ENCODE measurements at regions not wholly inside any gene's neighbourhood (a gene's known extent, or its start where the extent isn't known, plus 50 kb on each side); places are given as distances from the start of the nearest gene placed in this dataset.
"Not testable (repeated sequence)": the region's sequence is repeated elsewhere in the genome, so short reads cannot be mapped to it uniquely, and the experiment has no call there.

DNA sequence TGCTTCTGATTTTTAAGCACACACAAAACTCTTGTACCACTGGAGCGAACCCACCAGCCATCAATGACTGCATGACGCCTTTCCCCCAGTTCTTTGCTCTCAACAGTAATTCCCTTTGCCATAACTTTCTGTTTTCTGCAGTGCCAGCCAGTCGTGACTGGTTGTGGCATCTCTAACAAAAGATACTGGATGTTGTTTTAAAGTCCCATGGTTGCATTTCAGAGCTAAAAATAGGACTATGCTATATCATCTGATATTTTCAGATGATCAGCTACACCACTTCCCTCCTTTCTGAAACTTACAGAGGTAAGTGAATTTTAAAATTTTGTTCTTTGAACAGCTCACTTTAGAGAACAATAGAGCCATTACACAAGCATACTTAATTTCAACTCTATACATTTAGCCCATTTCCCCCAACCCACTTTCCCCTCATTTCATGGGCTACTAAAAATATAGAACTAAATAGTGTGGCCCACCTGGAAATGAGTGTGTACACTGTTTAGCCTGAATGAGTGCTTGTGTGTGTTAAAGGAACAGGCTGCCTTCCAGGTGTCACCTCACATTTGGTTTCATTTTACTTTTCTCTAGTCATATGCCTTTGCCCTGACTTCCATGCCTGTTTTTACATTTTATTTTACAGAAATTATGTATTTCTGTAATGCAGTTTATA, 136.9 kb upstream of the ZC3H12C start:
- no peak overlapping the region for H3K4me3 Mint-ChIP-seq
- peak; percentile 69 for ATAC-seq
- peak overlapping the region; percentile 58 for H3K27ac Mint-ChIP-seq

DNA sequence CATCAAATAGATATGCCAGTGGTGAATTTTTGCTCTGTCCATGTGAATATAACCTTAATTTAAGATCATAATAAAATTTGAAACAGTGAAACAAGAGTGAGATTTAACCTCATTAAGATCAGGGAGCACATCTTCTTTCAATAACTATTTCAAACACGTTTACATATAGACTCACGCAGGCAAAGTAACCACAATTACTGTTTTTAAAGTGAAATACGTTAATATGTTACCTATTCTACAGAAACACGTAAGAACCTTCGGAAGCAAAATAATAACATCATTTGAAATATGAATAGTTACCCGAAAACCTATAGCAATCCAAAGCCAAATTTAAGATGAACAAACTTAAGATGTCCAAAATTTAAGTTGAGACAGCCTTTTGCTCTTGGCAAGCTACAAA, 136.2 kb upstream of the ZC3H12C start:
- Mint-ChIP-seq H3K36me3 (no peaks in the 10 kb centered on the region), H3K9me3 (no peaks in the 10 kb centered on the region), H3K27me3 (peaks cover 26% of the 10 kb centered on the region), H3K27ac (no peak overlapping the region), H3K4me3 (no peak overlapping the region), H3K4me1 (peaks cover 22% of the 10 kb centered on the region)
- no peak for ATAC-seq

More for the DNA sequence above, 136.9 kb upstream of the ZC3H12C start:
- peaks cover 22% of the 10 kb centered on the region for H3K4me1 Mint-ChIP-seq
- H3K9me3 Mint-ChIP-seq, result no peaks in the 10 kb centered on the region
- H3K36me3 Mint-ChIP-seq, result no peaks in the 10 kb centered on the region
- H3K27me3 Mint-ChIP-seq, result peaks cover 27% of the 10 kb centered on the region

DNA sequence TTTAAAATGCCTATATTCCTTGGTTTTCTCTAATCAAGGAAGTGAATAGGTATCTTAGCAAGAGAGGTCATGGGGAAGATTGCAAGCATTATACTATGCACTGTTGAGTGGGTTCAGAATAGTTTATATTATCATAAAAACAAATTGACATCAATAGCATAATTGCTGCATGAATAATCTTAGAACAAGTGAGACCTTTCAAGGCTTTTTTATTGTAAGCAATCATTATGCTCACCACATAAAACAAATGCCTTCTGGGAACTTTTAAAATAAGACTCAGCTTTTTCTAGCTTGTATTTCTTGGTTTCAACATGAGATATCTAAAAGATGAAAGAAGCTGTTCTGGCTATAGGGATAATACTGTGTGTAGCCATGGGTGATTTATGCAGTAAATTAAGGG, 135.6 kb upstream of the ZC3H12C start:
- peaks cover 20% of the 10 kb centered on the region for H3K27me3 Mint-ChIP-seq
- ATAC-seq, result no peak
- H3K36me3 Mint-ChIP-seq, result no peaks in the 10 kb centered on the region
- H3K4me3 Mint-ChIP-seq, result no peak overlapping the region
- H3K4me1 Mint-ChIP-seq, result peaks cover 17% of the 10 kb centered on the region
- no peak overlapping the region for H3K27ac Mint-ChIP-seq
- H3K9me3 Mint-ChIP-seq, result no peaks in the 10 kb centered on the region

DNA sequence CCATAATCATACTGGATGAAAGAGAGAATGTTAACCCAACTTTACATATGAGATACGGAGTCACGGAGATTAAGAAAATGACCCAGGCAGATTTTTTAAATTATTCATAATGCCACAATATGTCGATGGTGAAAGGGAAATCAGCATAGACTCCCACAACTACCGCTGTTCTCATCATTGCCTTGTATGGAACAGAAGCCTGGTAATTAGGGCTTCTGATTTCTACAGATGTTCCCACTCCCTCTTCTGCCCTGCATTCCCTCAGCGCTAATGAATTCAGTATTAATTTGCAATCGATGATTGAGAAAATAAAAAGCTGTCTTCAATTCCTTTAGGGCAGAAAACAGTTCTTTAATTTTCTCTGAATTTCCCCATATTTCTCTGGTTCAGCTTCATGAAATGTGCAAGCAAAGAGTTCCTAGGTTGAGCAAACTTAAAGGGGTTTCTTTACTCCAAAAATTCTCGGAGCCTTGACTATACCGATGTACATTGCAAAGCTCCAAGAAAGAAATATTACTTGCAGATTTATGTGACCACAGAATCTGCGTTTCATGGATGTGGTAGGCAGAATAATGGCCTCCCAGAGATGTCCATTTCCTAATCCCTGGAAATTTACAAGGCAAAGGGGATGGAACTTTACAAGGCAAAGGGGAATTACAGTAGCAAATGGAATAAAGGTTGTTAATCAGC, 134.9 kb upstream of the ZC3H12C start:
- Mint-ChIP-seq H3K27ac (no peak overlapping the region), H3K4me3 (no peak overlapping the region)

DNA sequence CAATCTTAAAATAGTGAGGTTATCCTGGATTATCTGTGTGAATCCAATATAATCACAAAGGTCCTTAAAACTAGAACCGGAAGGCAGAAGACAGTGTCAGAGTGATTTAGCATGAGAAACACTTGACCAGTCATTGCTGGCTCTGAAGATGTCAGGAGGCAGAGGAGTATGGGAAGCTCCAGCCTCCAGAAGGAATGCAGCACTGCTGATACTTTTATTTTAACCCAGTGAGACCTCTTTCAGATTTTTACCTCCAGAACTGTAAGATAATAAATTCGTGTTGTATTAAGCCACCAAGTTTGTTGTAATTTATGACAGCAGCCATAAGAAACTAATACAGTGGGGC, 134.4 kb upstream of the ZC3H12C start:
- H3K27ac Mint-ChIP-seq, result no peak overlapping the region
- H3K36me3 Mint-ChIP-seq, result no peaks in the 10 kb centered on the region
- H3K9me3 Mint-ChIP-seq, result no peaks in the 10 kb centered on the region
- ATAC-seq, result no peak
- H3K4me1 Mint-ChIP-seq, result peaks cover 14% of the 10 kb centered on the region
- no peak overlapping the region for H3K4me3 Mint-ChIP-seq
- H3K27me3 Mint-ChIP-seq, result peaks cover 13% of the 10 kb centered on the region

More for the DNA sequence above, 134.9 kb upstream of the ZC3H12C start:
- Mint-ChIP-seq H3K27me3 (peaks cover 17% of the 10 kb centered on the region), H3K9me3 (no peaks in the 10 kb centered on the region), H3K36me3 (no peaks in the 10 kb centered on the region), H3K4me1 (peaks cover 14% of the 10 kb centered on the region)
- no peak for ATAC-seq

DNA sequence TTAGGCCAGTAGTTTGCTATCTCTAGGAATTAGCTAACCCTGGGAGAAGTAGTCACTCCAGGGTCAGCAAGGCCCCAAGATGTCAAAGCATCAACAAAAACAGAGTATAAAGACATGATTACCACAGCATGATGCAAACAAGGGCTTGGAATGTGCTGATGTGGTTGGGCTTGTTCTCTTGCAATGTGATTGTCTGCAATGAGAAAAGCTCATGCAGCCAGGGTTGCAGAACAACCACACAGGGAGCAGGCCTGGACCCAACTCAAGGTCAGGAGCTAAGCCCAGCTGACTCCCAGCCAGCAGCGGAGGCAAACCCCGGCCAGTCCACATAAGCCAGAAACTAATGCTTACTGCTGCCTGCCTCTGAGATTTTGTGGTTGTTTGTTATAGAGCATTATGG, 132.4 kb upstream of the ZC3H12C start:
- H3K27ac Mint-ChIP-seq, result no peak overlapping the region
- peaks cover 4% of the 10 kb centered on the region for H3K36me3 Mint-ChIP-seq
- H3K27me3 Mint-ChIP-seq, result no peaks in the 10 kb centered on the region
- H3K9me3 Mint-ChIP-seq, result no peaks in the 10 kb centered on the region
- H3K4me1 Mint-ChIP-seq, result peaks cover 17% of the 10 kb centered on the region
- ATAC-seq, result no peak
- no peak overlapping the region for H3K4me3 Mint-ChIP-seq

DNA sequence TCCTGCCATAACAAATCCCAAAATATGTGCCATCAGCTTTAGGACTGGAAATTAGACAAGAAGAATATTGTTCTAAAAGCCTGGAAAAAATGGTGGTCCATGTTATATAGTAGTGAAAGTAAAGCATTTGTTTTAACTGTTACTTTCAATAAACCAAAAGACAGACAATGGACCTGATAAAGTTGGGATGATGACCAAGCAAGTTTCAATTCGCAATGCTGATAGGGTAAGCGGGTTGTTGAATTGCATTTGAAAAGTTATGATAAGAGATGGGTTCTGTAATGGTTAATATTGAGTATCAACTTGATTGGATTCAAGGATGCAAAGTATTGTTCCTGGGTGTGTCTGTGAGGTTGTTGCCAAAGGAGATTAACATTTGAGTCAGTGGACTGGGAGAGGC, 131.9 kb upstream of the ZC3H12C start:
- no peak overlapping the region for H3K27ac Mint-ChIP-seq
- H3K4me1 Mint-ChIP-seq, result peaks cover 17% of the 10 kb centered on the region
- ATAC-seq, result no peak
- no peaks in the 10 kb centered on the region for H3K27me3 Mint-ChIP-seq
- H3K4me3 Mint-ChIP-seq, result no peak overlapping the region
- no peaks in the 10 kb centered on the region for H3K9me3 Mint-ChIP-seq
- peaks cover 4% of the 10 kb centered on the region for H3K36me3 Mint-ChIP-seq

DNA sequence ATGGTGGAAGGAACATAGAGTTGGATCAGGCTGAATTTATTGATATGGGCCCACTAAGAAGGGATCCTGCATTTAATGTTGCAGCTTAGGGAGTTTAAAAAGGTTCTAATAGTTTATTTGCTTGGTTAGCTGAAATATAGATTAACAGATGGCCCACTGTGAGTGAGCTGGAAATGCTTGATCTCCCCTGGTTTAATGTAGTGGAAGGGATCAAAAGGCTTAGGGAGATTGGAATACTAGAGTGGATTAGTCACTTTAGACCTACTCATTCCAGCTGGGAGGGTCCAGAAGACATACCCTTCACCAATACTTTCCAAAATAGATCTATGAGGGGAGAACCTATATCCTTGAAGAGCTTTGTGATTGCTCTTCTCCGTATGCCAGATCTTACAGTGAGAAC, 130.1 kb upstream of the ZC3H12C start:
- no peaks in the 10 kb centered on the region for H3K9me3 Mint-ChIP-seq
- no peak for ATAC-seq
- no peak overlapping the region for H3K4me3 Mint-ChIP-seq

DNA sequence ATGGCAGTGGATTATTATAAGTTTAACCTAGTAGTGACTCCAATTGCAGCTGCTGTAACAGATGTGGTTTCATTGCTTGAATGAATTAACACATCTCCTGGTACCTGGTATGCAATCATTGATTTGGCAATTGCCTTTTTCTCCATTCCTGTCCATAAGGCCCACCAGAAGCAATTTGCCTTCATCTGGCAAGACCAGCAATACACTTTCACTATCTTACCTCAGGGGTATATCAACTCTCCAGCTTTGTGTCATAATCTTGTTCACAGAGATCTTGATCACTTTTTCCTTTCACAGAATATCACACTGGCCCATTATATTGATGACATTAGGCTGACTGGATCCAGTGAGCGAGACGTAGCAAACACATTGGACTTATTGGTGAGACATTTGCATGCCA, 128.7 kb upstream of the ZC3H12C start:
- Mint-ChIP-seq H3K27ac (no peak overlapping the region), H3K4me3 (no peak overlapping the region)

More for the DNA sequence above, 130.1 kb upstream of the ZC3H12C start:
- Mint-ChIP-seq H3K36me3 (peaks cover 4% of the 10 kb centered on the region), H3K27ac (no peak overlapping the region), H3K27me3 (no peaks in the 10 kb centered on the region), H3K4me1 (peaks cover 24% of the 10 kb centered on the region)

DNA sequence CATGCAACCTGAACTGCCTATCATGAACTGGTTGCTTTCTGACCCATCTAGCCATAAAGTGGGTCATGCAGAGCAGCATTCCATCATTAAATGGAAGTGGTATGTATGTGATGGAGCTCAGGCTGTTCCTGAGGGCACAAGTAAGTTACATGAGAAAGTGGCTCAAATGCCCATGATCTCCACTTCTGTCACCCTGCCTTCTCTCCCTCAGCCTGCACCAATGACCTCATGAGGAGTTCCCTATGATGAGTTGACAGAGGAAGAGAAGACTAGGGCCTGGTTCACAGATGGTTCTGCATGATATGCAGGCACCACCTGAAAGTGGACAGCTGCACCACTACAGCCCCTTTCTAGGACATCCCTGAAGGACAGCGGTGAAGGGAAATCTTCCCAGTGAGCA, 127.7 kb upstream of the ZC3H12C start:
- ATAC-seq, H3K27ac Mint-ChIP-seq, H3K9me3 Mint-ChIP-seq, H3K27me3 Mint-ChIP-seq, H3K4me3 Mint-ChIP-seq: not testable (repeated sequence)
- Mint-ChIP-seq H3K4me1 (peaks cover 40% of the 10 kb centered on the region), H3K36me3 (peaks cover 11% of the 10 kb centered on the region)

More for the DNA sequence above, 128.7 kb upstream of the ZC3H12C start:
- Mint-ChIP-seq H3K4me1 (peaks cover 33% of the 10 kb centered on the region), H3K27me3 (no peaks in the 10 kb centered on the region), H3K36me3 (peaks cover 11% of the 10 kb centered on the region), H3K9me3 (peaks cover 5% of the 10 kb centered on the region)
- ATAC-seq, result no peak

DNA sequence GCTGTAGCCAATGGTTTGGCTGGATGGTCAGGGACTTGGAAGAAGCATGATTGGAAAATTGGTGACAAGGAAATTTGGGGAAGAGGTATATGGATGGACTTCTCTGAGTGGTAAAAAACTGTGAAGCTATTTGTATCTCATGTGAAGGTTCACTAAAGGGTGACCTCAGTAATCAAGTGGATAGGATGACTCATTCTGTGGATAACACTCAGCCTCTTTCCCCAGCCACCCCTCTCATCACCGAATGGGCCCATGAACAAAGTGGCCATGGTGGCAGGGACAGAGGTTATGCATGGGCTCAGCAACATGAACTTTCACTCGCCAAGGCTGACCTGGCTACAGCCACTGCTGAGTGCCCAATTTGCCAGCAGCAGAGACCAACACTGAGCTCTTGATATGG, 127.3 kb upstream of the ZC3H12C start:
- not testable (repeated sequence) for ATAC-seq, H3K27me3 Mint-ChIP-seq, H3K4me3 Mint-ChIP-seq, H3K9me3 Mint-ChIP-seq, H3K27ac Mint-ChIP-seq
- H3K36me3 Mint-ChIP-seq, result peaks cover 11% of the 10 kb centered on the region
- H3K4me1 Mint-ChIP-seq, result peaks cover 45% of the 10 kb centered on the region

DNA sequence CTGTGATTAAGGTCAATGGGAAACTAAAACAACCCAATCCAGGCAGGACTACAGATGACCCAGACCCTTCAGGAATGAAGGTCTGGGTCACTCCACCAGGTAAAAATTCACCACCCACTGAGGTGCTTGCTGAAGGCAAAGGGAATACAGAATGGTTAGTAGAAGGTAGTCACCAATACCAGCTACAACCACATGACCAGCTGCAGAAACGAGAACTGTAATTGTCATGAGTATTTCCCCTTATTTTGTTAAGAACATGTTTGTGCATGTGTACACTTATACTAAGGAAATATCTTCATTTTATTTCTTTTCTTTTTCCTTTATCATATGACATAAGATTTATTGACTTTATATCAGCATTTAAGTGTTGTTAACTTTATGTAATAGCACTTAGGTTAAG, 126.1 kb upstream of the ZC3H12C start:
- H3K27me3 Mint-ChIP-seq, H3K4me3 Mint-ChIP-seq: not testable (repeated sequence)

DNA sequence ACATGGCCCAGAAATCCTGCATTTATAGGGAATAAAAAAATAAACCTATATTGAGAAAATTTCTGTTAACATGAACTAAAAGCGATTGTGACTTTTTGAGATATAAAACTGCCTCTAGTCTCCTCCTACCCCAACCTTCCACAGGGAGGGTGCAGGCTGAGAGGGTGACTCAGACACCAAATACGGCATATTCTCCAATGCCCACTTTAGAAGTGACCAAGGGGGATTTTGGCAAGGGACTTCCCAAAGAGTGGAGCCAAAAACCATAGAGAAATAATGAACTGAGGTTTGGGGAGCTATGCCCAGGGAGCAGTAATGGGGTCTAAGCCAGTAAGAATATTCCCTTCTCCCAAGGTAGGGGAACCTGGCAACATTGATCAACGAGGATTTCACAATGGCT, 124.9 kb upstream of the ZC3H12C start:
- Mint-ChIP-seq H3K27ac (peak overlapping the region; percentile 80), H3K4me1 (peaks cover 68% of the 10 kb centered on the region), H3K27me3 (no peaks in the 10 kb centered on the region), H3K9me3 (peaks cover 5% of the 10 kb centered on the region), H3K36me3 (peaks cover 11% of the 10 kb centered on the region), H3K4me3 (no peak overlapping the region)
- ATAC-seq, result no peak

More for the DNA sequence above, 126.1 kb upstream of the ZC3H12C start:
- Mint-ChIP-seq H3K27ac (peak overlapping the region; percentile 80), H3K36me3 (peaks cover 11% of the 10 kb centered on the region), H3K4me1 (peaks cover 56% of the 10 kb centered on the region)
- H3K9me3 Mint-ChIP-seq, ATAC-seq: not testable (repeated sequence)

DNA sequence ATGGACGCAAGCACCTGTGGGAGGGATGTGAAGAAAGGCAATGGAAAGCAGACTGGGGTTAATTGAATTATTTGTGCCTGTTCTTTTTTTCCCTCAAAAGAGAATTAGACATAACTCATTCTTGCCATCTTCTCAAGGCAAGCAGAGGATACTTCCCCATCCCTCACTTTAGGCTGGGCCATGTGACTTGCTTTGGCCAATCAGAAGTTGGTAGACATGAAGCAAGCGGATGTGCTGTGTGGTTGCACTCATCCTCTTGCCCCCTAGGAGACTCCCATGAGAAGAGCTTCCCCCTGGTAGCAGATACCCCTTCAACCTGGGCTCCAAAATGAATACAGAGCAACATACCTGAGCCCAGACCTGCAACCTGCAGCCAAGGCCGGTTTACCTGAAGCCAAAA, 124.4 kb upstream of the ZC3H12C start:
- Mint-ChIP-seq H3K27me3 (no peaks in the 10 kb centered on the region), H3K27ac (peak overlapping the region; percentile 80), H3K4me3 (no peak overlapping the region), H3K4me1 (peaks cover 72% of the 10 kb centered on the region), H3K36me3 (peaks cover 11% of the 10 kb centered on the region), H3K9me3 (peaks cover 5% of the 10 kb centered on the region)
- no peak for ATAC-seq

DNA sequence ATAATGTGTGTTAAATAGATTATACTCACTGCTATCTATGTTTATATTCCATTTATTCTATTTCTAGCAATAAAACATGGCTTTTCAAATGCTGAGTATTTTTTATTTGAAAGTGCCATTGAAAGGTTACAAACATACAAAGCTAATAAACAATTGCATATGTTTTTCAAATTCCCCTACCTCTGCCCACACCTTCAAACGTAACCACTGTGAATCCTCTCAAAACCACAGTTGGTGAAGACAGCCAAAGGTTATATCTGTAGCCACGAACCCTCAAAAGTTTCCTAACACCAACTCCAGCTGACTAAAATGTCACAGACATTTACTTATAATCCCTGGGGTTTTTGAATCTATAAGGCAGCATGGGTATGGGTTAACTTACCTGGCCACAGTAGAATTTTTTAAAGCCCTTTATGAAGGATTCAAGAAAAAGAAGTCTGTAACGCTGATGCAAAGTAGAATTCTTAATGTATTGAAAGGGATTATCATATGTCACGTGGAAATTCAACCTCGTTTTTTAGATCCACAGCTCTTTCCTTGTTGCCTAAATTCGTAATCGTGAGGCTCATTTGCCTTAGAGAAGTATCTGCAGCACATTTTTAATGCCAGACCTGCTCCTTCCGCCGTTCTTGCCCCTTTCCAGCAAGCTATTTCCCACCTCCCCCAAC, 122.5 kb upstream of the ZC3H12C start:
- peaks cover 15% of the 10 kb centered on the region for H3K27me3 Mint-ChIP-seq
- peak overlapping the region; percentile 87 for H3K27ac Mint-ChIP-seq
- H3K36me3 Mint-ChIP-seq, result peaks cover 9% of the 10 kb centered on the region
- H3K4me1 Mint-ChIP-seq, result peaks cover 70% of the 10 kb centered on the region
- peak overlapping the region; percentile 24 for H3K4me3 Mint-ChIP-seq
- peaks cover 5% of the 10 kb centered on the region for H3K9me3 Mint-ChIP-seq
- ATAC-seq, result peak; percentile 86

DNA sequence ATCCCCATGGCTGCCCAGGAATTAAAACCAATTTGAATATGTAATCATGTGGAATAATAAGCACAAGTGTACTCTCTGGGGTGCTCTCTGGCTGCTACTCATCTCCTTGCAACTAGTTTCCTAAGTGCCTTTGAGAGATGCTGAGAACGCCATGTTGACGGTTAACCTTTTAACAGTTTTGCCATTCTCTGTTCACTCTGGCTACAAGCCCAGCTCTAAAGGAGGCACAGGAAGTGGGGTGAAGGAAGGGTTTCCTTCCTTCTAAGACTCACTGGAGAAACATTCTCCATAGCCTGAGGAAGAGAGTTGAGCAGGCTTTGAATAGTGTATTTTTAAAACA, 122.0 kb upstream of the ZC3H12C start:
- Mint-ChIP-seq H3K4me3 (peak overlapping the region; percentile 24), H3K27me3 (peaks cover 20% of the 10 kb centered on the region), H3K4me1 (peaks cover 65% of the 10 kb centered on the region), H3K9me3 (peaks cover 5% of the 10 kb centered on the region), H3K36me3 (peaks cover 7% of the 10 kb centered on the region), H3K27ac (peak overlapping the region; percentile 87)
- peak; percentile 47 for ATAC-seq
